Small intestine (tissue), 7 donors: ENCODE measurements at regions not wholly inside any gene's neighbourhood (a gene's known extent, or its start where the extent isn't known, plus 50 kb on each side); places are given as distances from the start of the nearest gene placed in this dataset.

Experiments used
- DNase-seq, 2 donors: peaks; one replicate each; pipeline versions ENCODE4 v3.0.0 to v3.0.0-alpha.2; 2013
- FAIRE-seq: peaks from 2 replicates; lab custom pipeline; 2012; peaks lifted over from hg19 to GRCh38; lab: Jason Lieb, UNC
- H3K27ac ChIP-seq, 3 donors: one replicate each; pipeline ENCODE4 v1.5.1; 2013; ENCODE audit warnings: low read length in 2 of 3, mild to moderate bottlenecking in 2 of 3, control low read depth in 1 of 3, inconsistent platforms in 1 of 3, low read depth in 1 of 3, moderate library complexity in 1 of 3
- H3K27me3 ChIP-seq, 3 donors: one replicate each; pipeline ENCODE4 v1.6.1; 2013; ENCODE audit warnings: low read length in 3 of 3, inconsistent platforms in 1 of 3; ENCODE audit not compliant: control insufficient read depth in 3 of 3, insufficient read depth in 3 of 3
- H3K36me3 ChIP-seq, 3 donors: one replicate each; pipeline ENCODE4 v1.6.1; 2013; ENCODE audit warnings: low read length in 3 of 3, inconsistent platforms in 1 of 3, low read depth in 1 of 3, mild to moderate bottlenecking in 1 of 3, moderate library complexity in 1 of 3; ENCODE audit not compliant: control insufficient read depth in 3 of 3, insufficient read depth in 2 of 3
- H3K4me1 ChIP-seq, 3 donors: one replicate each; pipeline ENCODE4 v1.6.1; 2013; ENCODE audit warnings: low read length in 2 of 3, inconsistent platforms in 1 of 3, low read depth in 1 of 3, mild to moderate bottlenecking in 1 of 3, moderate library complexity in 1 of 3; ENCODE audit not compliant: control insufficient read depth in 3 of 3, insufficient read depth in 2 of 3
- H3K4me3 ChIP-seq, 3 donors: one replicate each; pipeline ENCODE4 v1.5.1; 2013; ENCODE audit warnings: low read length in 3 of 3, control low read depth in 1 of 3, inconsistent platforms in 1 of 3, low read depth in 1 of 3, mild to moderate bottlenecking in 1 of 3, moderate library complexity in 1 of 3
- H3K9me3 ChIP-seq, 2 donors: one replicate each; pipeline ENCODE4 v1.6.1; 2013; ENCODE audit warnings: low read depth in 1 of 2, low read length in 1 of 2; ENCODE audit not compliant: control insufficient read depth in 2 of 2, insufficient read depth in 1 of 2
- WGBS, 3 donors: extraction: QIAGEN DNeasy Blood & Tissue Kit; methylation state at CpG; one replicate each; pipeline ENCODE4 v1.1.7; 2013; 5-methylcytosine and 5-hydroxymethylcytosine counted together
- donor health status: healthy with polysubstance abuse.
- donor health status: control.
- donor health status: control.
- donor health status: Bipolar disorder and iron deficiency.
- donor health status: healthy.

GRCh38 chr1:164991763-164992314 lies 364.7 kb downstream of the LMX1A start:
- Histone ChIP-seq H3K27me3 (no peaks in the 10 kb centered on the region), H3K27ac (no peak overlapping the region), H3K4me1 (no peaks in the 10 kb centered on the region), H3K9me3 (no peaks in the 10 kb centered on the region), H3K4me3 (no peak overlapping the region), H3K36me3 (no peaks in the 10 kb centered on the region)
- 90 to 95% (median 92%) methylated on average over 6 of the region's 6 CpGs for WGBS, 3 donors
- DNase-seq = no peak
- no peak for FAIRE-seq

GRCh38 chr1:164983023-164983650 lies 373.4 kb downstream of the LMX1A start:
- Histone ChIP-seq H3K36me3 (no peaks in the 10 kb centered on the region), H3K9me3 (no peaks in the 10 kb centered on the region), H3K27ac (no peak overlapping the region), H3K4me3 (no peak overlapping the region), H3K27me3 (no peaks in the 10 kb centered on the region), H3K4me1 (no peaks in the 10 kb centered on the region)
- WGBS, 3 donors = 46 to 62% (median 55%) methylated on average over 3 of the region's 3 CpGs
- FAIRE-seq (no peak), DNase-seq (no peak)

GRCh38 chr1:164982545-164982944 lies 374.0 kb downstream of the LMX1A start:
- H3K27me3 ChIP-seq = no peaks in the 10 kb centered on the region
- FAIRE-seq (no peak), DNase-seq (no peak)
- no peaks in the 10 kb centered on the region for H3K9me3 ChIP-seq
- no peak overlapping the region for H3K27ac ChIP-seq
- no peaks in the 10 kb centered on the region for H3K36me3 ChIP-seq
- H3K4me3 ChIP-seq = no peak overlapping the region
- 5 to 29% (median 27%) methylated on average over 1 of the region's 1 CpG for WGBS, 3 donors
- no peaks in the 10 kb centered on the region for H3K4me1 ChIP-seq

GRCh38 chr1:164977561-164977960 lies 379.0 kb downstream of the LMX1A start:
- DNase-seq (no peak), FAIRE-seq (no peak)
- H3K4me3 ChIP-seq = no peak overlapping the region
- H3K27ac ChIP-seq = no peak overlapping the region
- H3K36me3 ChIP-seq = no peaks in the 10 kb centered on the region
- H3K9me3 ChIP-seq = no peaks in the 10 kb centered on the region
- 63 to 85% (median 78%) methylated on average over 3 of the region's 3 CpGs for WGBS, 3 donors
- no peaks in the 10 kb centered on the region for H3K27me3 ChIP-seq
- no peaks in the 10 kb centered on the region for H3K4me1 ChIP-seq

- H3K4me3 ChIP-seq = no peak overlapping the region
- H3K27ac ChIP-seq = no peak overlapping the region
- H3K9me3 ChIP-seq = no peaks in the 10 kb centered on the region
- no peaks in the 10 kb centered on the region for H3K4me1 ChIP-seq
- WGBS, 3 donors = 78 to 87% (median 82%) methylated on average over 6 of the region's 6 CpGs
- DNase-seq = no peak
- no peak for FAIRE-seq
- no peaks in the 10 kb centered on the region for H3K36me3 ChIP-seq
- H3K27me3 ChIP-seq = no peaks in the 10 kb centered on the region
Observed at GRCh38 chr1:164971921-164972415, 384.5 kb downstream of the LMX1A start.

- Histone ChIP-seq H3K27me3 (no peaks in the 10 kb centered on the region), H3K27ac (no peak overlapping the region), H3K4me3 (no peak overlapping the region), H3K9me3 (no peaks in the 10 kb centered on the region), H3K36me3 (no peaks in the 10 kb centered on the region), H3K4me1 (no peaks in the 10 kb centered on the region)
- DNase-seq = no peak
- FAIRE-seq = no peak
- WGBS, 3 donors = 88 to 93% (median 89%) methylated on average over 5 of the region's 5 CpGs
Observed at GRCh38 chr1:164971391-164971790, 385.1 kb downstream of the LMX1A start.

- no peaks in the 10 kb centered on the region for H3K27me3 ChIP-seq
- H3K4me1 ChIP-seq = no peaks in the 10 kb centered on the region
- FAIRE-seq (no peak), DNase-seq (no peak)
- no peaks in the 10 kb centered on the region for H3K9me3 ChIP-seq
- no peak overlapping the region for H3K27ac ChIP-seq
- 70 to 78% (median 70%) methylated on average over 2 of the region's 2 CpGs for WGBS, 3 donors
- H3K36me3 ChIP-seq = no peaks in the 10 kb centered on the region
- no peak overlapping the region for H3K4me3 ChIP-seq
Observed at GRCh38 chr1:164969253-164969652, 387.3 kb downstream of the LMX1A start.

GRCh38 chr1:164967300-164967699 lies 389.2 kb downstream of the LMX1A start:
- FAIRE-seq (no peak), DNase-seq (no peak)
- Histone ChIP-seq H3K4me3 (no peak overlapping the region), H3K36me3 (no peaks in the 10 kb centered on the region), H3K4me1 (no peaks in the 10 kb centered on the region), H3K27me3 (no peaks in the 10 kb centered on the region), H3K27ac (no peak overlapping the region), H3K9me3 (no peaks in the 10 kb centered on the region)

GRCh38 chr1:164961715-164962114 lies 394.8 kb downstream of the LMX1A start:
- DNase-seq (no peak), FAIRE-seq (no peak)
- no peaks in the 10 kb centered on the region for H3K4me1 ChIP-seq
- no peaks in the 10 kb centered on the region for H3K36me3 ChIP-seq
- H3K9me3 ChIP-seq = no peaks in the 10 kb centered on the region
- H3K27ac ChIP-seq = no peak overlapping the region
- no peak overlapping the region for H3K4me3 ChIP-seq
- no peaks in the 10 kb centered on the region for H3K27me3 ChIP-seq
- WGBS, 3 donors = 71 to 94% (median 75%) methylated on average over 2 of the region's 2 CpGs
